ENCODE measurements at regions not wholly inside any gene's neighbourhood (a gene's known extent, or its start where the extent isn't known, plus 50 kb on each side); places are given as distances from the start of the nearest gene placed in this dataset.

DNA sequence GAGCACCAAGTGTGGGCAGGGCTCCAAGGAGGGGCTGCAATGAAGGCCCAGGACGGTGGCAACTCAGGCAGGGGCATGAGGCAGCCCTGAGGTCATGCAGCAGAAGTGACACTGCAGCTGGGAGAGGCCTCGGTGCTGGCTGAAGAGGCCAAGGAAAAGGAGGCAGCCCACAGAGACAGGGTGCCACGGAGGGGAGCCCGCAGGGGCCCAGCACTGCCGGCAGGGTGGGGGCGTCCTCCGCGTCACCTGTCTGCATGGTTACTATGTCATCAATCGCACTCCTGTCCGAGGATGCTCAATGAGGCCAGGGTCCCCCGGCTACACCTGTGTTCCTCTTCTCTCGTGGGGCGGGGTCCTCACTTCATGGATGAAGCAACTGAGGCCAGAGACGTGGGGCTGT is 123.1 kb downstream of the TUBA3C start:
- no peaks in the 10 kb centered on the region for H3K27me3 ChIP-seq (ENCODE audit: control insufficient read depth in 2 of 2, insufficient read depth in 1 of 2, low read length in 1 of 2)
- 91% methylated on average over 14 of the region's 14 CpGs for WGBS
- H3K9me3 ChIP-seq (ENCODE audit: control insufficient read depth in 2 of 2, insufficient read depth in 1 of 2, low read length in 1 of 2) = peaks cover 23 to 82% of the 10 kb centered on the region in 2 donors

GRCh38 chr13:19057588-19058340 is 123.9 kb downstream of the TUBA3C start:
- 90% methylated on average over 10 of the region's 10 CpGs for WGBS
- no peak for DNase-seq (ENCODE audit: low read depth in 6 of 9, low spot score in 9 of 9)
- H3K36me3 ChIP-seq (ENCODE audit: control insufficient read depth in 2 of 2, insufficient read depth in 2 of 2, low read length in 1 of 2) = no peaks in the 10 kb centered on the region
- no peaks in the 10 kb centered on the region for H3K27me3 ChIP-seq (ENCODE audit: control insufficient read depth in 2 of 2, insufficient read depth in 1 of 2, low read length in 1 of 2)
- no peak overlapping the region for H3K27ac ChIP-seq (ENCODE audit: low read depth in 1 of 2, low read length in 1 of 2)
- no peaks in the 10 kb centered on the region for H3K4me1 ChIP-seq (ENCODE audit: control insufficient read depth in 2 of 2, insufficient read depth in 2 of 2, low read length in 2 of 2)
- H3K4me3 ChIP-seq (ENCODE audit: low read length in 2 of 2) = no peak overlapping the region
- peaks cover 21 to 84% of the 10 kb centered on the region in 2 donors for H3K9me3 ChIP-seq (ENCODE audit: control insufficient read depth in 2 of 2, insufficient read depth in 1 of 2, low read length in 1 of 2)

More for the DNA sequence above, 123.1 kb downstream of the TUBA3C start:
- Histone ChIP-seq H3K4me3 (ENCODE audit: low read length in 2 of 2) (no peak overlapping the region), H3K36me3 (ENCODE audit: control insufficient read depth in 2 of 2, insufficient read depth in 2 of 2, low read length in 1 of 2) (no peaks in the 10 kb centered on the region), H3K4me1 (ENCODE audit: control insufficient read depth in 2 of 2, insufficient read depth in 2 of 2, low read length in 2 of 2) (no peaks in the 10 kb centered on the region), H3K27ac (ENCODE audit: low read depth in 1 of 2, low read length in 1 of 2) (no peak overlapping the region)
- DNase-seq (ENCODE audit: low read depth in 6 of 9, low spot score in 9 of 9) = no peak

DNA sequence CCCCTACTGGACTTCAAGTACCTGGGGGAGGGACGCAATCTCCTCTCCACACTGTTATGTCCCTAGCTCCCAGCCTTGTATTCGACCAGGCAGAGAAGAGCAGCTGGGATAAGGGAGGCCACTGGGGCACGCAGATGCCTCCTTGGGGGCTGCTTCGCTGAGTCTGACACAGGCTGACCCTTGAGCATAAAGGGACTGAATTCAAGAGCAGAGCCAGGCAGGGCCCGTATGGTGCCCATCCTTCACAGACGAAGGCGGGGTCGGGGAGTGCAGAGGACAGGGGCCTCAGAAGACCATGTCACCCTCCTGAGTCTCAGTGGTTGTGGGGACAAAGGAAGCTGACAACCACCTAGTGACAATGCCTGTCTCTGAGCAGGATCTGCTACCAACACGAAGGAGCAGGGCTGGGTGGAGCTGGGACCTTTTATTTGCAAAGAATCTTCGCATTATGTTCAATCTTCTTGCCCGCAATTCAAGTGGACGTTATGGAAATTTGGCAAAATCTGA is 124.6 kb downstream of the TUBA3C start:
- no peak overlapping the region for H3K27ac ChIP-seq (ENCODE audit: low read depth in 1 of 2, low read length in 1 of 2)
- no peaks in the 10 kb centered on the region for H3K27me3 ChIP-seq (ENCODE audit: control insufficient read depth in 2 of 2, insufficient read depth in 1 of 2, low read length in 1 of 2)
- peaks cover 19 to 77% of the 10 kb centered on the region in 2 donors for H3K9me3 ChIP-seq (ENCODE audit: control insufficient read depth in 2 of 2, insufficient read depth in 1 of 2, low read length in 1 of 2)
- no peak overlapping the region for H3K4me3 ChIP-seq (ENCODE audit: low read length in 2 of 2)
- H3K36me3 ChIP-seq (ENCODE audit: control insufficient read depth in 2 of 2, insufficient read depth in 2 of 2, low read length in 1 of 2) = no peaks in the 10 kb centered on the region
- DNase-seq (ENCODE audit: low read depth in 6 of 9, low spot score in 9 of 9) = no peak
- H3K4me1 ChIP-seq (ENCODE audit: control insufficient read depth in 2 of 2, insufficient read depth in 2 of 2, low read length in 2 of 2) = no peaks in the 10 kb centered on the region
- WGBS = 85% methylated on average over 12 of the region's 12 CpGs

DNA sequence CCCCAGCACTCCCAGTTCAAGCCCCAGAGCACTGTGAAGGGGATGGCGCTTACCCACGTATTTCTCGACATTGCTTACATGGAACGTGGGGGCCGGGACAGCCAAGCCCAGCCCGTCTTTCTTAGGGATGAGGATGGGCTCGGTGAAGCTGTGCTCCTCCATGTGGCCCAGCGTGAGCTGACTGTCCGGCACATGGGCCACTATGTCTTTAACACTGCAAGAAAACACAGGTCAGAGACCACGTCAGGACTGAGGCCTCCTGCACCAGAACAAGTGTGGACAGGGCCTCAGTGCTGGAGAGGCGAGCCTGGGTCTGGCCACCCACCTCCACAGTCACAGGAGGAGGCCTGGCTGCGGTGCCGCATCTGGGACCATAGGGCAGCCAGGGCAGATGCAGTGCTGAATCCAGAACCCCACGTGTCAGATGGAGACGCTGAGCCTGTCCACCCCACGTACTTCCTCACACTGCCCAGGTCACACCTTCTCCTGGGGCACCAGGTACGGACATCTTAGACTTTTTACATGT is 125.2 kb downstream of the TUBA3C start:
- no peak for DNase-seq (ENCODE audit: low read depth in 6 of 9, low spot score in 9 of 9)
- H3K27me3 ChIP-seq (ENCODE audit: control insufficient read depth in 2 of 2, insufficient read depth in 1 of 2, low read length in 1 of 2) = no peaks in the 10 kb centered on the region
- H3K36me3 ChIP-seq (ENCODE audit: control insufficient read depth in 2 of 2, insufficient read depth in 2 of 2, low read length in 1 of 2) = no peaks in the 10 kb centered on the region
- H3K27ac ChIP-seq (ENCODE audit: low read depth in 1 of 2, low read length in 1 of 2) = no peak overlapping the region
- 91% methylated on average over 17 of the region's 17 CpGs for WGBS
- peaks cover 18 to 74% of the 10 kb centered on the region in 2 donors for H3K9me3 ChIP-seq (ENCODE audit: control insufficient read depth in 2 of 2, insufficient read depth in 1 of 2, low read length in 1 of 2)
- no peaks in the 10 kb centered on the region for H3K4me1 ChIP-seq (ENCODE audit: control insufficient read depth in 2 of 2, insufficient read depth in 2 of 2, low read length in 2 of 2)
- H3K4me3 ChIP-seq (ENCODE audit: low read length in 2 of 2) = no peak overlapping the region

GRCh38 chr13:19055611-19056010 is 126.0 kb downstream of the TUBA3C start:
- DNase-seq (ENCODE audit: low read depth in 6 of 9, low spot score in 9 of 9) = no peak
- no peaks in the 10 kb centered on the region for H3K4me1 ChIP-seq (ENCODE audit: control insufficient read depth in 2 of 2, insufficient read depth in 2 of 2, low read length in 2 of 2)
- H3K27me3 ChIP-seq (ENCODE audit: control insufficient read depth in 2 of 2, insufficient read depth in 1 of 2, low read length in 1 of 2) = no peaks in the 10 kb centered on the region
- WGBS = 87% methylated on average over 8 of the region's 8 CpGs
- no peak overlapping the region for H3K27ac ChIP-seq (ENCODE audit: low read depth in 1 of 2, low read length in 1 of 2)
- peaks cover 16 to 73% of the 10 kb centered on the region in 2 donors for H3K9me3 ChIP-seq (ENCODE audit: control insufficient read depth in 2 of 2, insufficient read depth in 1 of 2, low read length in 1 of 2)
- no peaks in the 10 kb centered on the region for H3K36me3 ChIP-seq (ENCODE audit: control insufficient read depth in 2 of 2, insufficient read depth in 2 of 2, low read length in 1 of 2)
- no peak overlapping the region for H3K4me3 ChIP-seq (ENCODE audit: low read length in 2 of 2)

DNA sequence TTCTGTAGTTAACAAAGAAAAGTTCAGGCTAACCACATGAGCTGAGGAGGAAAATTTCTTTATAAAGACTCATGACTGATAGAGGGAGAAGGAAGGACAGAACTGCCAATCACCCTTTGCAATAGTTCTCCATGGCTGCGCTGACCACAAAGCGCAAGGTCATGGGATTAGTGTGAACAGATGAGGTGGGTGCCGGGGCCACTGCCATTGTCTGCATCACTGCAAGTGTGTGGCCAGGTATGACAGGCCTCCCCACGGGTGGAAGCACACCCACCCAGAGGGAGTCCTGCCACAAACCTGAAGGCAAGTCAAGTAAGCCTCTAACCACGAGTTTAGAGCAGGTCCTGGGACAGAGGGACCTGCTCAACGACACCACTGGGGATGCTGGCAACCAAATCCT is 128.1 kb downstream of the TUBA3C start:
- H3K27me3 ChIP-seq (ENCODE audit: control insufficient read depth in 2 of 2, insufficient read depth in 1 of 2, low read length in 1 of 2) = no peaks in the 10 kb centered on the region
- no peak overlapping the region for H3K27ac ChIP-seq (ENCODE audit: low read depth in 1 of 2, low read length in 1 of 2)
- H3K4me3 ChIP-seq (ENCODE audit: low read length in 2 of 2) = no peak overlapping the region
- no peaks in the 10 kb centered on the region for H3K36me3 ChIP-seq (ENCODE audit: control insufficient read depth in 2 of 2, insufficient read depth in 2 of 2, low read length in 1 of 2)
- peaks cover 17 to 67% of the 10 kb centered on the region in 2 donors for H3K9me3 ChIP-seq (ENCODE audit: control insufficient read depth in 2 of 2, insufficient read depth in 1 of 2, low read length in 1 of 2)
- DNase-seq (ENCODE audit: low read depth in 6 of 9, low spot score in 9 of 9) = no peak
- no peaks in the 10 kb centered on the region for H3K4me1 ChIP-seq (ENCODE audit: control insufficient read depth in 2 of 2, insufficient read depth in 2 of 2, low read length in 2 of 2)
- 74% methylated on average over 6 of the region's 6 CpGs for WGBS

DNA sequence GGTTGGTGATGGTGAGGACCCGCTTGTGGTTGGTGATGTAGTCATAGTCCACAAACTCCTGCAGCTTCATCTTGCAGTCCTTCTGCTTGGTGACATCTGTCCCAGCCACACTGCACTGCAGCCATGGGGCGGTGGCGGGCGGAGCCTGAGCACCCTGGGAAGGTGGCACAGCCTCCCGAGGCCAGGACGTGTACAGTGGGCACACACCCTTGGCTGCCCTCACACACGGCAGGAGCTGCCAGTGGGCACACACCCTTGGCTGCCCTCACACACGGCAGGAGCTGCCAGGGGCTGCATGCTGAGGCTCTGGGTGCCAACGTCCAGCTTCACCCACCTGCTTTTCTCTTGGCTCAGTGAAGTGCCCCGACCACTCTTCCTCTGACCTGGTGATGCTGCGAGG is 128.7 kb downstream of the TUBA3C start:
- H3K9me3 ChIP-seq (ENCODE audit: control insufficient read depth in 2 of 2, insufficient read depth in 1 of 2, low read length in 1 of 2) = peaks cover 18 to 67% of the 10 kb centered on the region in 2 donors
- H3K27ac ChIP-seq (ENCODE audit: low read depth in 1 of 2, low read length in 1 of 2) = no peak overlapping the region
- H3K4me3 ChIP-seq (ENCODE audit: low read length in 2 of 2) = no peak overlapping the region
- H3K27me3 ChIP-seq (ENCODE audit: control insufficient read depth in 2 of 2, insufficient read depth in 1 of 2, low read length in 1 of 2) = no peaks in the 10 kb centered on the region
- no peak for DNase-seq (ENCODE audit: low read depth in 6 of 9, low spot score in 9 of 9)
- no peaks in the 10 kb centered on the region for H3K4me1 ChIP-seq (ENCODE audit: control insufficient read depth in 2 of 2, insufficient read depth in 2 of 2, low read length in 2 of 2)
- H3K36me3 ChIP-seq (ENCODE audit: control insufficient read depth in 2 of 2, insufficient read depth in 2 of 2, low read length in 1 of 2) = no peaks in the 10 kb centered on the region
- WGBS = 89% methylated on average over 11 of the region's 11 CpGs

GRCh38 chr13:19052180-19052579 is 129.4 kb downstream of the TUBA3C start:
- no peak overlapping the region for H3K27ac ChIP-seq (ENCODE audit: low read depth in 1 of 2, low read length in 1 of 2)
- peaks cover 17 to 68% of the 10 kb centered on the region in 2 donors for H3K9me3 ChIP-seq (ENCODE audit: control insufficient read depth in 2 of 2, insufficient read depth in 1 of 2, low read length in 1 of 2)
- H3K4me3 ChIP-seq (ENCODE audit: low read length in 2 of 2) = no peak overlapping the region
- H3K27me3 ChIP-seq (ENCODE audit: control insufficient read depth in 2 of 2, insufficient read depth in 1 of 2, low read length in 1 of 2) = no peaks in the 10 kb centered on the region
- H3K36me3 ChIP-seq (ENCODE audit: control insufficient read depth in 2 of 2, insufficient read depth in 2 of 2, low read length in 1 of 2) = no peaks in the 10 kb centered on the region
- no peak for DNase-seq (ENCODE audit: low read depth in 6 of 9, low spot score in 9 of 9)
- 76% methylated on average over 6 of the region's 6 CpGs for WGBS
- H3K4me1 ChIP-seq (ENCODE audit: control insufficient read depth in 2 of 2, insufficient read depth in 2 of 2, low read length in 2 of 2) = no peaks in the 10 kb centered on the region

DNA sequence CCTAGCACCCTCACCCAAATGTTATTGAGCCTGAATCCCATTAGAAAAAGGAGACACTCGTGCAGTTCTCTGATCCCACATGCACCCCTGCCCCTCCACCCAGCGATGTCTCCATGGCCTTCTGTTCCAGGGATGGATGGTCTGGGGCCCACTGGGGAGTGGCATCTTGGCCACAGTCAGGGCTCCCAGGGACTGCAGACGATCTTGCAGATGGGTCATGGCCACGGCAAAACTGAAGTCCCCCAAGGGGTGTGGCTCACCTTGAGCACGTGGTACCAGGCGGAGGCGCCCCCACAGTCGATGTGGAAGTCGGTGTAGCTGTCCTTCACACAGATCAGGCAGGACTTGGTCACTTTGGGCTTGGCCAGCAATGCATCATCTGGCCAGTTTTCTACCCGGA is 130.7 kb downstream of the TUBA3C start:
- Histone ChIP-seq H3K27ac (ENCODE audit: low read depth in 1 of 2, low read length in 1 of 2) (no peak overlapping the region), H3K27me3 (ENCODE audit: control insufficient read depth in 2 of 2, insufficient read depth in 1 of 2, low read length in 1 of 2) (no peaks in the 10 kb centered on the region), H3K4me3 (ENCODE audit: low read length in 2 of 2) (no peak overlapping the region), H3K9me3 (ENCODE audit: control insufficient read depth in 2 of 2, insufficient read depth in 1 of 2, low read length in 1 of 2) (peaks cover 13 to 58% of the 10 kb centered on the region in 2 donors), H3K36me3 (ENCODE audit: control insufficient read depth in 2 of 2, insufficient read depth in 2 of 2, low read length in 1 of 2) (no peaks in the 10 kb centered on the region), H3K4me1 (ENCODE audit: control insufficient read depth in 2 of 2, insufficient read depth in 2 of 2, low read length in 2 of 2) (no peaks in the 10 kb centered on the region)
- WGBS = 85% methylated on average over 10 of the region's 10 CpGs
- DNase-seq (ENCODE audit: low read depth in 6 of 9, low spot score in 9 of 9) = no peak

Data from thymus (tissue), 11 donors.